GM19395 (cell line): ENCODE measurements at regions not wholly inside any gene's neighbourhood (a gene's known extent, or its start where the extent isn't known, plus 50 kb on each side); places are given as distances from the start of the nearest gene placed in this dataset.
"Not testable (repeated sequence)": the region's sequence is repeated elsewhere in the genome, so short reads cannot be mapped to it uniquely, and the experiment has no call there.

Source experiments
- ATAC-seq: cut with Tn5 transposase; IDR thresholded peaks from one replicate; pipeline ENCODE4 v1.9.1; 2021; ENCODE audit warnings: mild to moderate bottlenecking, moderate library complexity; ENCODE audit not compliant: unreplicated experiment

GRCh38 chr3:74004386-74004785 is 379.6 kb upstream of the PDZRN3 start:
- ATAC-seq = no peak

GRCh38 chr3:74003734-74004133 is 379.0 kb upstream of the PDZRN3 start:
- ATAC-seq = no peak

- ATAC-seq = no peak
Measured at GRCh38 chr3:74001436-74001835, 376.7 kb upstream of the PDZRN3 start.

- ATAC-seq = no peak
Measured at GRCh38 chr3:74000725-74001124, 376.0 kb upstream of the PDZRN3 start.

GRCh38 chr3:73999501-73999900 is 374.8 kb upstream of the PDZRN3 start:
- no peak for ATAC-seq

GRCh38 chr3:73990691-73991090 is 365.9 kb upstream of the PDZRN3 start:
- not testable (repeated sequence) for ATAC-seq

- no peak for ATAC-seq
Measured at GRCh38 chr3:73966733-73967132, 342.0 kb upstream of the PDZRN3 start.

GRCh38 chr3:73964818-73965217 is 340.1 kb upstream of the PDZRN3 start:
- no peak for ATAC-seq

- ATAC-seq = no peak
Measured at GRCh38 chr3:73955494-73956070, 330.8 kb upstream of the PDZRN3 start.

GRCh38 chr3:73954506-73954905 is 329.8 kb upstream of the PDZRN3 start:
- ATAC-seq = no peak

GRCh38 chr3:73952781-73953180 is 328.0 kb upstream of the PDZRN3 start:
- no peak for ATAC-seq

- ATAC-seq = no peak
Measured at GRCh38 chr3:73950865-73951558, 326.3 kb upstream of the PDZRN3 start.

- no peak for ATAC-seq
Measured at GRCh38 chr3:73945541-73945940, 320.8 kb upstream of the PDZRN3 start.

- ATAC-seq = no peak
Measured at GRCh38 chr3:73939985-73940384, 315.2 kb upstream of the PDZRN3 start.

- no peak for ATAC-seq
Measured at GRCh38 chr3:73933585-73933984, 308.8 kb upstream of the PDZRN3 start.

- no peak for ATAC-seq
Measured at GRCh38 chr3:73927203-73927570, 302.4 kb upstream of the PDZRN3 start.

- ATAC-seq = no peak
Measured at GRCh38 chr3:73926360-73927202, 301.8 kb upstream of the PDZRN3 start.

- ATAC-seq = no peak
Measured at GRCh38 chr3:73925011-73925410, 300.3 kb upstream of the PDZRN3 start.

- ATAC-seq = no peak
Measured at GRCh38 chr3:73924048-73924447, 299.3 kb upstream of the PDZRN3 start.

GRCh38 chr3:73917643-73918042 is 292.9 kb upstream of the PDZRN3 start:
- ATAC-seq = no peak

GRCh38 chr3:73915886-73916285 is 291.1 kb upstream of the PDZRN3 start:
- ATAC-seq = no peak

GRCh38 chr3:73908218-73908617 is 283.5 kb upstream of the PDZRN3 start:
- no peak for ATAC-seq
